HepG2 (cell line): ENCODE measurements at regions not wholly inside any gene's neighbourhood (a gene's known extent, or its start where the extent isn't known, plus 50 kb on each side); places are given as distances from the start of the nearest gene placed in this dataset.
A peak's percentile ranks its signal among the peaks of the same experiment; 100 is the strongest.

Experiments
- ADNP ChIP-seq: sonication (generic); formaldehyde crosslinking; IDR thresholded peaks from 2 replicates; pipeline ENCODE4 v1.4.0; 2020; ENCODE audit warnings: missing genetic modification reagents
- CTCF ChIP-seq: sonication (generic); formaldehyde crosslinking; IDR thresholded peaks from 2 replicates; pipeline ENCODE4 v1.5.0; 2020; ENCODE audit warnings: mild to moderate bottlenecking, missing genetic modification reagents, moderate library complexity
- HNRNPUL1 ChIP-seq: fragments of 200-400 bp; formaldehyde crosslinking; IDR thresholded peaks from 2 replicates; pipeline ENCODE4 v1.6.1; 2017; ENCODE audit warnings: low read depth, mild to moderate bottlenecking, low read length, moderate library complexity
- ZBTB25 ChIP-seq: IDR thresholded peaks from 2 replicates; pipeline ENCODE4 v1.6.1; 2018; ENCODE audit warnings: missing genetic modification reagents

GRCh38 chr5:115069087-115069968 lies 100.4 kb downstream of the TRIM36 start:
- TF ChIP-seq ZBTB25 (CRISPR knock-in tag) (no peak), CTCF (CRISPR knock-in tag) (peak; percentile 83), HNRNPUL1 (no peak), ADNP (CRISPR knock-in tag) (no peak)
